ENCODE measurements at regions not wholly inside any gene's neighbourhood (a gene's known extent, or its start where the extent isn't known, plus 50 kb on each side); places are given as distances from the start of the nearest gene placed in this dataset.

DNA sequence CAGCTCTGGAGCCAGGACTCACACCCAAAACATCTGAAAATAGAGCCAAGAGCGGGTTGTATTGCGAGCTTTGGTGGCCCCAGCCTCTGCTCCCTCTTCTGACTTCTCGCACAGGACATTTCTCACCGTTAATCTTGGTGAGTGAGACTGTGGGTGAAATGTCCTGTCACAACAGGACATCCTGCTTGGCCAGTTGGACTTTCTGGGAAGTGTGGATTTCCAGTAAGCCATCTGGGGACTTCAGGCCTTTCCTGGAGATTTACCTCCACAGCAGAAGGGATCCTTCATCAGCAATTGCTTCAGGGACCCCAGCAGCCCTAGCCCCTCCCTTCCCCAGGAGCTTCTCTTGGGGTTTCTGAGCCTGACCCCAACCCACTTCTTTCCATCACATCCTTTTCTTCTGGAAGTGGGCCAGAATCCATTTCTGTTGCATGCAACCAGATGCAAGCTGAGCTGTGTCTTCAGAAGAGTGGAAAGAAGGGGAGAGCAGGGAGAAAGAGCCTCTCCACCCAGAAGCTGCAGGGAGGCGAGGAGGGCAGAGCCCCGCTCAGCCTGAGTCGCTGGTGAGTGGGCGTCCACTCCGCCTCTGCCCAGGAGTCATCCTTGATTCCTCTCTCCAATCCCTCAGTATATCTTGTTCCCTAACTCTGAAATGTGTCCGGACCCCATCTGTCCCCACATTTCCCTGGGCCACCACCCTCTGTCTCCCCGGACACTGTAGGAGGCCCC, 50.3 kb upstream of the GADD45G start:
- 79 to 85% (median 83%) methylated on average over 11 of the region's 11 CpGs for WGBS, 4 donors
- peaks cover 0 to 32% (median 0%) of the 10 kb centered on the region in 12 donors for H3K4me1 ChIP-seq
- no peak for TF ChIP-seq POLR2A (IDR thresholded peaks at IDR 0.05)
- TF ChIP-seq, protein P1, sequence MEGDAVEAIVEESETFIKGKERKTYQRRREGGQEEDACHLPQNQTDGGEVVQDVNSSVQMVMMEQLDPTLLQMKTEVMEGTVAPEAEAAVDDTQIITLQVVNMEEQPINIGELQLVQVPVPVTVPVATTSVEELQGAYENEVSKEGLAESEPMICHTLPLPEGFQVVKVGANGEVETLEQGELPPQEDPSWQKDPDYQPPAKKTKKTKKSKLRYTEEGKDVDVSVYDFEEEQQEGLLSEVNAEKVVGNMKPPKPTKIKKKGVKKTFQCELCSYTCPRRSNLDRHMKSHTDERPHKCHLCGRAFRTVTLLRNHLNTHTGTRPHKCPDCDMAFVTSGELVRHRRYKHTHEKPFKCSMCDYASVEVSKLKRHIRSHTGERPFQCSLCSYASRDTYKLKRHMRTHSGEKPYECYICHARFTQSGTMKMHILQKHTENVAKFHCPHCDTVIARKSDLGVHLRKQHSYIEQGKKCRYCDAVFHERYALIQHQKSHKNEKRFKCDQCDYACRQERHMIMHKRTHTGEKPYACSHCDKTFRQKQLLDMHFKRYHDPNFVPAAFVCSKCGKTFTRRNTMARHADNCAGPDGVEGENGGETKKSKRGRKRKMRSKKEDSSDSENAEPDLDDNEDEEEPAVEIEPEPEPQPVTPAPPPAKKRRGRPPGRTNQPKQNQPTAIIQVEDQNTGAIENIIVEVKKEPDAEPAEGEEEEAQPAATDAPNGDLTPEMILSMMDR (IDR thresholded peaks at IDR 0.05): no peak
- peak overlapping the region in 1 of 12 donors; percentile 49 for H3K27ac ChIP-seq
- no peaks in the 10 kb centered on the region for H3K36me3 ChIP-seq
- ATAC-seq: no peak
- intact Hi-C loops (cut with DNase I): loop anchor here in 2 of 10 donors (5.0 to 10.0 kb wide), 2 partner anchors 170 to 232 kb away; no protein-coding TSS in a partner anchor
- no peak for DNase-seq
- no peaks in the 10 kb centered on the region for H3K9me3 ChIP-seq
- H3K27me3 ChIP-seq: no peaks in the 10 kb centered on the region
- no peak overlapping the region for H3K4me3 ChIP-seq

DNA sequence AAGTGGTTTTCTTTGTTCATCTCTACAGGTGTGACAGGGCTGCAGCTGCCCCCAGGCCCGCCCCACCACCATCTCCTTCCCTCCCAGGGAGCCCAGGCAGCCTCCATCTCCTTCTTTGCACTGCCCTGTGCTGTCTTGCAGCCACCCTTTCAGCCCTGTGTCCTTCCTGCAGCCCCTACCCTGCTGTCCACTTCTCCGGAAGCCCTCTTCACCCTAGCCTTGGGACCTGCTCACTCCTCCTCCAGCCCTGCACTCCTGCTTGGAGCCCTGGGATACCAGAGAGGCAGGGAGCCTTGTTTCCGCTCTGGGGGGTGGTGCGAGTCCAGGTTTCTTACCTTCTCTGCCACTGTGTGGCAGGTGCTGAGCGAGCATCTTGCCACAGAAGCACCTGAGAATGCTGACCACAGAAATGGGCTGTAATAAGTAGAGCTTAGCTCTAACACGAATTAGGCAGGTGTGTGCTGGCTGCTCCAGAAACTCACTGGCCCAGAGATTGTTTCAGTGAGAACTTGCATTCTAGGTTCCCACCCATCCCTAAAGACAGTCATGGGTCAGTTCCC, 51.3 kb upstream of the GADD45G start:
- intact Hi-C loops (cut with DNase I): loop anchor here in 2 of 10 donors (5.0 to 10.0 kb wide), 2 partner anchors 169 to 231 kb away; no protein-coding TSS in a partner anchor
- peaks cover 0 to 41% (median 0%) of the 10 kb centered on the region in 12 donors for H3K4me1 ChIP-seq
- ATAC-seq (no peak), DNase-seq (no peak)
- H3K9me3 ChIP-seq: no peaks in the 10 kb centered on the region
- 88 to 94% (median 92%) methylated on average over 6 of the region's 6 CpGs for WGBS, 4 donors
- H3K36me3 ChIP-seq: no peaks in the 10 kb centered on the region
- H3K4me3 ChIP-seq: no peak overlapping the region
- H3K27me3 ChIP-seq: no peaks in the 10 kb centered on the region
- TF ChIP-seq, protein P1 (IDR thresholded peaks at IDR 0.05): no peak
- no peak for TF ChIP-seq POLR2A (IDR thresholded peaks at IDR 0.05)
- peak overlapping the region in 1 of 12 donors; percentile 49 for H3K27ac ChIP-seq

DNA sequence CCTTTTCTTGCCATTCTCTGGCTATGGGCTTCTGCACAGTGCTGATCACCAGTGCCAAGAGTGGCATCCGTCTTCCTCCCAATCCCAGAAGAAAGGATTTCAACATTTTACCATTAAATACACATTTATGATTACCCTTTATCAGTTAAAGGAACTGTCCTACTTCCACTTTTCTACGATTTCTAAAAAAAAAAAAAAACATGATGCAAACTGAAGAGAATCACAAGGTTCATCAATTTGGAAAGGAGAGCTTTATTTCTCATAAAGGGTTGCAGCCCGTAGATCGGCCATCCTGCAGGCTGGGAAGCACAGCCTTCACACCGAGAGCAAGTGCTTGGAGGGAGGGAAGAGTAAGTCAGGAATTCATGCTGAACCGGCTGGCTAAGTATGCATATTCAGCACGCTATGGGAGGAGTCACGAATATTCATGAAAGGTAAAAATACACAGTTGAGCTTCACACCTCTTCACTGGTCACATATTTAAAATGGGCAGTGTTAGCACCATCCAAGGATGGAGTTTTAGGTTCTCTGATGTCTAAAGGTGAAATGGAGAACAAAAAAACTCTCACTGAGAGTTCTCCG, 52.5 kb upstream of the SEMA4D start:
- Histone ChIP-seq H3K27ac (no peak overlapping the region), H3K4me3 (no peak overlapping the region), H3K4me1 (peaks cover 0 to 30% (median 0%) of the 10 kb centered on the region in 12 donors), H3K27me3 (no peaks in the 10 kb centered on the region), H3K9me3 (peaks cover 0 to 16% (median 6%) of the 10 kb centered on the region in 12 donors), H3K36me3 (no peaks in the 10 kb centered on the region)
- ATAC-seq (no peak), DNase-seq (no peak)
- TF ChIP-seq POLR2A (IDR thresholded peaks at IDR 0.05): no peak
- TF ChIP-seq, protein P1 (IDR thresholded peaks at IDR 0.05): no peak
- intact Hi-C loops (cut with DNase I): loop anchor here in 2 of 10 donors (5.0 to 10.0 kb wide), 2 partner anchors 166 to 228 kb away; no protein-coding TSS in a partner anchor
- 67 to 73% (median 69%) methylated on average over 9 of the region's 9 CpGs for WGBS, 4 donors
